Stimulated activated CD8-positive, alpha-beta memory T cell treated with anti-CD3 and anti-CD28 coated beads, Interleukin-2, amount 100 ng/mL, for 48 hours (primary cell): ENCODE measurements at regions not wholly inside any gene's neighbourhood (a gene's known extent, or its start where the extent isn't known, plus 50 kb on each side); places are given as distances from the start of the nearest gene placed in this dataset.

Experiments used
- DNase-seq, 2 donors: peaks; one replicate each; pipeline ENCODE4 v3.0.0-alpha.2; 2020; ENCODE audit warnings: low read depth in 2 of 2

DNA sequence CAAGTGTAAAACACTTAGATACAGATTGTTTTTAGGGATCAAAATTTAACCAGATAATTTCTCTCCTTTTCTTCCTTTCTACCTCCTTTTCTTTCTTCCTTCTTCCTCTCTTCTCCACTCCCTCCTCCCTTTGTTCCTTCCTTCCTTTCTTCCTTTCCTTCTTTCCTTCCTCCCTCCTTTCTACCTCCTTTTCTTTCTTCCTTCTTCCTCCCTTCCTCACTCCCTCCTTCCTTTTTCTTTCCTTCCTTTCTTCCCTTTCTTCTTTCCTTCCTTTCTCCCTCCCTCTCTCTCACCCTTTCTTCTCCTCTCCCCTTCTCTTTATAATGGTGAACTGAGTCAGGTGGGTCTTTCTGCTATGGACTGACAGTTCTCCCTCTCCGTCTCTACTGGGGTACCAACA lies 397.5 kb upstream of the CDH11 start:
- no peak for DNase-seq

DNA sequence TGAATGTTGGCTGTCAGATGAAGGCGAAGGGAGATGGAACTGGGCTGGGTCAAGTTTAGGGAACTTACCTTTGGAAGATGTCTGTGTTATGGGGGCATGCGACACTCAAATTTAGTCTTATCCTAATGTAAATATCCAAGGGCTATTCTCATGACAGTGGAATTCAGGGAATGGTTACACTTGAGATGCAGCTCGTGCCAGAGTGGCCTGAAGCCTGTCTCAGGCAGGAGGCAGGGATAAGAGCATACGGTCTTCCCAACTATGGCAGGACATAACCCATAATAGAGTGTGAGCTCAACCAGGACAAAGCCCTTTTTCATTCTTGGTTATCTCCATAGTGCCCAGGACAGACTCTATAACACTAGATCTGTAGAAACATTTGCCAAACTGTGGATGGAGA lies 393.3 kb upstream of the CDH11 start:
- DNase-seq: no peak

DNA sequence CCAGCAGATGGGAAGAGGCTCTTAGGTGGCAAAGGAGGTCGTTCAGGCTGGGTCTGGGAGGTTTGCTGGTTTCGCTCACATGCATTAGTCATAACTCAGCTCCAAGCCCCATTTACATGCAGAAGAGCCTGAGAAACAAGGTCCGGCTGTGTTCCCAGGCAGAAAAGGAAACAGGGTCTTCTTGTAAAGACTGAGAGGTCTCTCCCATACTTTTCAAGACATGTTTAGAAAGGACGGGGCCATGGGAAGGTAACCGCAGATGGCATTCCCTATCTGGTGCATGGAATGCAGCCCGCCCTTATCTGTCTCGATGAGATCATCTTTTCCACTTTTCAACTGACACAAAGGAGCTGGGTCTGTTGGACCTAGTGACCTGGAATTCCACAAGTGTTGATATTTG lies 389.0 kb upstream of the CDH11 start:
- DNase-seq: no peak

DNA sequence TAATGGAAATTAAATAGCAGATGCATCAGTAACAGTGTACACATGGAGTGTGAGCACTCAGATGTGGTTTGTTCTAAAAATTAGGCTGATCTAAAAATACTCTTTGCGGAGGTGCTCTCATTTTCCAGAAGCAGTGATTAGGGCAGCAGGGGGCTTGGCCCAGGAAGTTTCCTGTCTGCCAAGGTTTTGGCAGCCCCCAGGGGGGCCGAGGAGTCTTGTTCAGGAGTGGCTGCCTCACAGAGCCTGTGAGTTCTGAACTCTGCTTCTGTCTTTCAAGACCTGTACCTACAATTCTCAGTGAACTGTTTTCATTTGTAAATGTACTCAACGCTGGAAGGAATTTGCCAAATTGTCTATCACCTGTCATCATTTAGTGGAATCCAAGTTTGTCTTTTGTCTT lies 388.4 kb upstream of the CDH11 start:
- no peak for DNase-seq

DNA sequence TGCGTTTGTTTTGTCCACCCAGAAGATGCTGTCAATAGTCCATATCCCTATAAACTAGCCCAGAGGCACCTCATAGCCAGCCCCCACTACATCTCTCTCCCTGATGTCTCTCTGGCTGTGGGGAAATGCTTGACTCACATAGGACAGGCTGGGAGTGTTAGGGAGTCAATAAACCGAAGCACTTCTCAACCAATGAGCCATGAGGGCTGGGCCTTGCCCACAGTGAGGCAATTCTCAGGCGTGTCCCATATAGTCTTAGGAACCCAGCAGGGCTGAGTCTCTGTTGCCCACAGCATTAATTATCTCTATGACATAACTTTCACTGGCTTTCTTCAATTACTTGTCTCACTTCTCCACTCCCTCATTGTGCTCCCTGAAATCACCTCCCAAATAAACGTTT lies 387.3 kb upstream of the CDH11 start:
- no peak for DNase-seq

DNA sequence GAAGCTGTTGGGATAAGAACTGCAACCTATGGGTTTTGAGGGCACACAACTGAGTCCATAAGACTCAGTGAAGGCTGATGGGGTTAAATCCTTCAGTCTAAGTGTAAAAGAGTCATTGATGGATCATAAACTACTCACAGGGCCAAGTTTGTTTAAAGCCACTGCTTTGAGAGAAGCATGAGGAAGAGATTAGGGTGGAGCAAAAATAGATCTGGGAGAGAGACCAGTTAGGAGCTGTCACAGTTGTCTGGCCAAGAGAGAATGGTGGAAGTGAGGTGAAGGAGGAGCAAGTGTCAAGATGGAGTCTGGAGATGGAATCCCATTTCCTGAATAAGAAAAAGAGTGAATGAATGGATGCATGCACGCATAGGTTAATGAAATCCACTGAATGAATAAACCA lies 379.1 kb upstream of the CDH11 start:
- DNase-seq: no peak

DNA sequence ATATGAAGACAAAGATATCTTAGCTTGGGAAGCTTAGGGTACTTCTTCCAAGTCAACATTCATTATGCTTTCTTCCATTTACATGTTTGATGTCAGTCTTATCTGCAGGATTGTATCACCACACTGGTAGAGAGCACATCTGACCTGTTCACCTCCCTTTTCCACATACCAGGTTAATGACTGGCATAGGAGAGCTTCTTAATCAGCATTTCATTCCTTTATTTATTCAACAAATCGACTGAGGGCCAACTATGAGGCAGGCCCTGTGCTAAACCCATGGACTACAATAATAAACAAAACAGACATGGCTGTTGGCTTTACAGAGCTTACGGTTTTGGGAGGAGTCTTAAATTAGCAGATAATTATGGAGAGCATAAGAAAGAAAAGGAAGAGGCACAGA lies 378.1 kb upstream of the CDH11 start:
- DNase-seq: no peak

DNA sequence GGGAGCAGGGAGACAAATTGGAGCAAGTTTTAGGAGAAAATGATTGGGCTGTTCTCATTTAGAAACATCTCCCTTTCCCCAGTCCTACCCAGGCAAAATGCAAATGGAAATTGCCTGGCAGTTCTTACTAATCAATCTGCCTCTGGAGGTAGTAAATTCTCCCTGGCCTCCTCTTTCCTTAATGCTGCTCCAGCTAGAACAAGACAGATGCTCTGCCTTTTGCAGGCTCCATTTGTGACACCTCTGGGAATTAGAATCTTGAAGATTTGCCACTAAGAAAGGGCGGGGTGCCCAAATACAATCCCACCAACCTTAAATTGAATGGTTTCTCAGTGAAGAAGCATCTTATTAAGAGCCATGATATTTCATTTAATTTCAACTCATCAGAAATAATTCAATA lies 377.7 kb upstream of the CDH11 start:
- DNase-seq: no peak

DNA sequence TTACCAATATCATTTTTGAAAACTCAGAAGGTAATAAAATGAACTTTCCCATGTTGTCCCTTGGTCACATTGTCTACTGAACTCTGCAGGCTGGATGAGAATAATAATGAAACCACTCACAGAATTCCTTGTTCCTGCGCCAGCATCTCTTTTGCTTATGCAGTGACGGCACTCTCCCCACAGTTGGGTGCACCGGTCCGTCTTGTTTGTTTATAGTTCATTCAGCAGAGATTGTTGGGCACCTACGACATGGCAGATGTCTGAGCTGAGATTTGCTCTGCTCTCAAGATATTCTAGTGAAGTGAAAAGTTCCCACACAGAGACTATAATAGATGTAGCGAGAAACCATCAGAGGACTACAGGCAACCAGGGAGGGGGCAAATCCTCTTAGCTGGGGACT lies 375.7 kb upstream of the CDH11 start:
- DNase-seq: no peak

DNA sequence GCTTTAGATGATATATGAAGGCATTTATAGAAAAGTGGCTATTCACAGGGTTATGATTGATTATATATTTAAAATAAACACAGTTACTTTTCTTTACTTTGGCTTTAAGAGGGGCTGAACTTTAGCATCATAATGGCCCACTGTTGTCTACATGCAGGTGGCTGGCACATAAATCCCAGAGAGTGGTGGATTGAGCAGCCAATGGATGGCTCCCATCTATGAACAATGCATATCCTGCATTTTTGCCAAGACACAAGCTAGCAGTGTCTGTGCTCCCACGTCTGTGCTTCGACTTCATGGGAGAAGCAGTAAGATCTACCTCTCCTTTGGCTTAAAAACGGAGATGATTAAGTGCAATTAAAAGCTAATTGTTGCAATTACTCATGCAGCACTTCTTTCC lies 373.2 kb upstream of the CDH11 start:
- DNase-seq: no peak

DNA sequence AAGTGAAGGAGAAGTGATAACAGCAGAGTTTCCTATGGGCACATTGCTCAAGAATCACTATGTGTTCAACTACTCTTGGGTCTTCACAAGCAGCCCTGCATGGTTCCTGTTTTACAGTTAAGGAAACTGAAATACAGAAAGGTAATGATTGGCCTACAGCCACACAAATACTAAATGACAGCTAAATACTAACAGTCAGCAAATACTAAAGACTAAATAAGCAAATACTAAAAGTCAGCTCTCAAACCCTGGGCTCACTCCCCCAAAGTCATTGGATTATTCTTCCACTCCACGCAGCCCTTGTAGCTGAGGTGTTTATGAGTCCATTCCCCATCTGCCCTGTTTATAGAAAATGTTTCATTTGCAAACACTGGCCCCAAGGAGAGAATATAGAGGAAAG lies 372.7 kb upstream of the CDH11 start:
- no peak for DNase-seq

DNA sequence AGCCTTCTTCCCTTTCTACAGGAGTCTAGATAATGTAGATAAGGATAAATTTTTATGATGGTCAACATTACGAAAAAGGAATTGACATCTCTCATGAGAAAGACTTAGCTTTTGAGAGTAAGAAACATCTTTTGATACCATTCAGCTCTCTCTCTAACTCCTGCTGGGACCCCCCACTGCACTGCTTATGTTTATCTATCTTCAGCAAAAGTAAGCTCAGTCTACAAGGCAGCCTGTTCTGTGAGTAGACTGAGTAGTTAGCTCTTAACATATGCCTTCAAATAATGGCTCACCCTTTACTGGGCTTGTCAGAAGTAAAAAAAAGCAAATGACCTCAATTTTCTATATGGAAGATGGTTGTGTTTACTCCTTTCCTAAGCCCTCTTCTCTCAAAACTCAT lies 372.2 kb upstream of the CDH11 start:
- no peak for DNase-seq

DNA sequence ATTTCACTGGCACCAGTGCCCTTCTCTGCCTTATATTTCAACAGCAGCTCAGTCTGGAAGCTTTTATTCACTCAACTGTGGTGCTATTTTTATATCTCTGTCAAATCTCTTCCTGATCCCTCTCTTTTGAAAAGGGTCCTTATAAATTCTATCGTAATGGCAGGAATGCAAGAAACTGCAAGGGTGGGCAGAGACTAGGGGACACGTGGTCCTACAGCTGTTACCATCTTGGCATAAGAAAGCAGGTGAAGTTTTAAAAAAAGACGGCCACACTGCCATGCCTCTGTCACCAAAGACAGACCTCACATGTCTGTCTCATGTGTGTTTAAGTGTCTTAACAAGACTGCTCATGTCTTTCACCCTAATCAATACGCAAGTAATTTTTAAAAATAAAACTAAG lies 368.4 kb upstream of the CDH11 start:
- DNase-seq: no peak

DNA sequence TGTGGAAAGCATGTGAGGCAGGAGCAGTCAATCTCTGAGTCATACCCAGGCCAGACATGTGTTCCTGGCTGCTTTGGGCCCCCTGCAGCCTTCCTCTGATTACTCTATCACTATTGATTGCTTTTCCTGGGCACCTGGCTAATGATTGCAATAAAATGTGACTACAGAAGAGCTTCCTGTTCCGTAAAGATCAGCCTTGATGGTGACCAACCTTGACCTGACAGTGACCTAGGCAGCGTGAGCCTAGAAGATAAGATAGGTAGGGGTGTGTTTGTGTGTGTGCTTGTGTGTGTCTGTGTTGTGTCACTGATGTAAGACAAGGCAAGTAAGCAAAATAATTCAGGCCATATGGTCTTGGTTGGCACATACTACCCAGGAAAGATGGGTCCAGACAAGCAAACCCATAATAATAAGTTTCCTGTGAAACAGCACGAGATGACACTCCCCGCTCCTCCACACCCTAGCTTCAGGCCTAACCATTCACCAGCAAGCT lies 367.7 kb upstream of the CDH11 start:
- no peak for DNase-seq

DNA sequence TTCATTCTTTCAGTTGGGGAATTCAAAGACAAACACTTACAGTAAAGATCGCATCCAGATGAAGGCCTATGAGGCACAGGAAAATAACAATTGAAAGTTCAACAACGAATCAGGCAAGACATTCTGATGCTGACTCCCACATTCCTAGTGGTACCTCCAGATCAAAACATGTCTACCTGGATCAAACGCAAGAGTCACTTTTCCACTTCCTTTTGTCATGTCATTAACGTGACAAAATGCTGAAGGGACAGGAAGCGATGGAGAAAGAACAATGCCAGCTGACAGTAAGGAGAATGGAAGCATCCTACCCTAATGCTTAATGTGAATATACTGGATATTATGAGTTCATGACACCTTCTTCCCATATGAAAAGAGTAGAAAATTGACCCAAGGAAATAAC lies 365.4 kb upstream of the CDH11 start:
- DNase-seq: no peak

DNA sequence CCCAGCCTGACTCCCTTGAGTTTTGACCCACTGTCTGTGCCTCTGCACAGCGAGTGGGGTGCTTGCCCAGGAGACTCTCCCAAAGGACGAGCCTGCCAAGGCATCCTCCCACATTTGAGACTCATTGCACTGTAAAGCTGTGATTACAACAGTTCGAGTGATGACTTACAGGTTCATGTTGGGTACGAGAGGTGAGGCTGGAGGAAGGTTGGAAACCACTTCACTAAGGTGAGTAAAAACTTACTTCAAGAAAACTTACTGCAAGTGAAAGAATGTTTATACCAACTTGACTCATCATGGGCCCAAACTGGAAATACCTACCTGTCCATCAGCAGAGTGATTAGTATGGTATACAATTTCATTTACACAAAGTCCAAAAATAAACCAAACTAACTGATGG lies 360.1 kb upstream of the CDH11 start:
- no peak for DNase-seq

DNA sequence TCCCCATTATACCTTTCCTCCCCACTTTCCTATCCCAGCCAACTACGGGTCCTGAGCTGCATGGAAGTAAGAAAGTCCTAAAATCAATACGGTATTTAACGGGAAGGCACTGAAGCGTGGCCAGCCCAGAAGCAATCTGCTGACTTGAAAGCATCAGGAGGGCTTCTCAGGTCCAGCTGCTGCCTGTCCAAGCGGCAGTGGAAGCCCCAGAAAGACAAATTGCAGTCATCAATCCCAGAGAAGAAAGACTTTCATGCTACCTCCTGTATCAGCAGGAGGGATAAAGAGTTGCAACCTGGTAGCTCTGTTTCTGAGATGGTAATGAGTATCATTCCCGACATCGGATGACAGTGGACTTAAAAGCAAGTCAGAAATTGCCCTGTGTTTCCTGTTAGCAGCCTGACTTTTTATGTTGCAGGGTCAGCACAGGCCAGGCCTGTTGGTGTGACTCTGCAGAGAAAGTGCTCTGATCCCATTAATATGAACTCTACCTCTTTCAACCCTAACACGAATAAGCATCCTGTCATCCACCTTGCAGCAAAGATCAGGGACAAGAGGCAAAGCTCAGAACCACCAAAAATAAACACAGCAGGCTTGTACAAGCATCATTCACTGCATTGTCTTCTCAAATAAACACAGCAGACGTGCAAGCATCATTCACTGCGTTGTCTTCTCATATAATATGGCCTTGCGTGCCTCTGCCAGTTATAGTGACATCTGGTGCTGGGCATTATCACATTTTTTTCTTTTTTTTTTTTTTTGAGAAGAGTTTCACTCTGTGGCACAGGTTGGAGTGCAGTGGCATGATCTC lies 358.6 kb upstream of the CDH11 start:
- DNase-seq: no peak

DNA sequence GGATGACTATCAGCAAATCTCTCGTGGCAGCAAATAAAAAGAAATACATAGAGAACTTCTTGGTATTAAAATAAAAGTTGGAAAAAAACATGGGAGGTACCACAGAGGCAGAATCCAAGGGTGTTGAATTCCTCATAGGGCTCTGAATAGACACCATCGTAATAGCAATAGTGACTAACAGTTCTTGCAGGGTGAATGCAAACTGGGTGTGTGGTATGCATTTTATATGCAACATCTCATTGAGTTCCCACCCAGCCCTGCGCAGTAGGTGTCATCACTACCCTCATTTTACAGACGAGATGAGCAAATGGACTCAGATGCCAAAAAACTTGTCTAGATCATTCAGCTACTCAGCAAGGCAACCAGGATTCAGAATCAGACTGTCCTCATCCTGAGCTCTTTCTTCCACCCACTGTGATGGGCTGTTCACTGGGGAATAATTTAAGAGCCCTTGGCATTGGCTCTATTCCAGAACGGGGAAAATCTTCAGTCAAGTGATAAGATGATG lies 354.6 kb upstream of the CDH11 start:
- DNase-seq: no peak

DNA sequence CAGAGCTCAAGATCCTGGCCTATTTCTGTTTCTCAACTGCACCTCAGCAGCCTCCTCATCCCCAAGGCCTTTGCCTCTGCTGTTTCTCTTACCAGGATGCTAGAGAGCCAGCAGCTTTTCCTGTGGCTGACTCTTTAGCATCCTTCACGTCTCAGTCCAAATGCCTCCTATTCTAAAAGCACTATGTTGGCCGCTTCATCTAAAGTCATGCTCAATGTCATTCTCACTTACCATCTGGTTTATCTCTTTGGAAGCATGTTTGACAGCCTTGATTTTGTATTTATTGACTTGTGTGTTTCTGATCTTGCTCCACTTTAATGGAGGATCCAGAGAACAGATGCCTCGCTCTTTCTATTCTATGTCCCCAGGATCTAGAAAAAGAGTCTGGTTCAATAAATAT lies 351.8 kb upstream of the CDH11 start:
- DNase-seq: no peak

DNA sequence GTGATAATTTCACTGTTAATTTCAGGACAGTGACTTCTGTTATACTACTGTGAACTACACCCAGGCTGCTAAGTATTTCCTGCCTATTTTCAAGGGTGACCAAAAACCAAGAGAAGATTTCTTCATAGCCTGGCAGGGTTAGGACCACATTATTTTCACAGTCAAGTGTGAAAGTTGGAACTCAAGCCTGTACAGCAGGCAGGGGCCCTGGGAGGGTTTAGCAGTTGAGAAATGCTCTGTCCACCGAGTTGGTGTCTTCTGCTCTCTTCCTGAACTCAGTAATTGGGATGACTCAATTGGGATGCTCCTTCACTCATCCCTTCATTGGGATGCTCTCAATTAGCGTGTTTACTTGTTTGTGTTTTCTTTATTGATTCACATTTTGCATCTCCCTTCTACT lies 347.3 kb upstream of the CDH11 start:
- DNase-seq: no peak

DNA sequence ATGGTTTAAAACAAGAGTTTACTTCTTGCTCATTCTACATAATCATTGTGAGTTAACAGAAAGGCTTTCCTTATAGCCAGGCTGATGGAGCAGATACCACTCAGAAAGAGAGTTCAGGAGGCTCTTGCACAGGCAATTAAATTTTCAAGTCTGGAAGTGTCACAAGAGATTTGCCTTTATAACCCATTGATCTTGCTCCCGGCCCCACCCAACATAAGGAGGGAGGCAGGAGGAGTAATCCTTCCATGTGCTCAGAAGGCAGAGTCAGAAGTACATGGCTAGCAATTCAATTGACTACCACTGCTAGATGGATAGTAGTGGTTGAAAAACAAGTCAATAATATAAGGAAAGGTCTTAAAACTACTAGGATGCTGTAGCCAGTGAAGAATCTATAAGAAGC lies 346.3 kb upstream of the CDH11 start:
- no peak for DNase-seq

DNA sequence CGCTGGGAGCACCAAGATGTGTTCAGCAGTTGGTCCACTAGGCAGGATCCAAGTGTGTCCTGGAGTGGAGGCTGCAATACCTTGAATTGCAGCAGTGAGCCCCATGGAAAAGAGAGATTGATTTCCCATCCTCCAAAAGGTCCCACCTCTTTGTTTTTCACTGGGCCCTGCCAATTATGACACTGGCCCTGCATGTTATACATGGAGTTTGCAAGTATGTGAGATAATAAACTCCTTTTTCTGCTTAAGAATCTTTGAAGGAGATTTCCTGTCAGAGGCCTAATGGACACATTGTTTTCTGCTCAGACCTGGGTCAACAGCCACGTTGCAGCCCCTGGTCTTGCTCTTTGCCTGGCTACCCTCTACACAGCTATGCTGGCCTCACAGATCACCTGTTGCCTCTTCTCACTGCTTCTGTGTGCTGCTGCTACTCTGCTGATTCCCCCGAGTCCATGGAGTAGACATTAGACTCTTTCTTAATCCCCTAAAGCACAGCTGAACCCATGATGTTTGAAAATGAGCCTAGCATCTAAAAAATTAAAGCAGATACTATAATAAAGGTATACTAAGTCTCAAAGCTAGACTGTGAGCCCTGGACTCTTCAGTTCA lies 341.9 kb upstream of the CDH11 start:
- no peak for DNase-seq

DNA sequence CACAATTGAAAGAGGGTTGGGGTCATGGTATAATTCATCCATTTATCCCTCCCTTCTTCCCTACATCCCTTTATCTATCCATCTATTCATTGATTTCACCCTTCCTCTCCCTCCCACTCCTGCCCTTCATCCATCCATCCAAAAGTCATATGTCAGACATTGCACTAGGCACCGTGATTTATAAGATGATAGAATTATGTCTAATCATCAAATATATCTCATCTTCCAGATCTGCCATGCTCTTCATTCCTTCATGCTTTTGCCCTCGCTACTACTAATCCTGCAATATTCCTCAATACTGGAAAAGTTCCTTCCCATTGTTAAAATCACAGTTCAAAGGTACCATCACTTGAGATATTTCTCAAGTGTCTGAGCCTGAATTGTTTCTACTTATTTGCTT lies 335.2 kb upstream of the CDH11 start:
- DNase-seq: no peak

DNA sequence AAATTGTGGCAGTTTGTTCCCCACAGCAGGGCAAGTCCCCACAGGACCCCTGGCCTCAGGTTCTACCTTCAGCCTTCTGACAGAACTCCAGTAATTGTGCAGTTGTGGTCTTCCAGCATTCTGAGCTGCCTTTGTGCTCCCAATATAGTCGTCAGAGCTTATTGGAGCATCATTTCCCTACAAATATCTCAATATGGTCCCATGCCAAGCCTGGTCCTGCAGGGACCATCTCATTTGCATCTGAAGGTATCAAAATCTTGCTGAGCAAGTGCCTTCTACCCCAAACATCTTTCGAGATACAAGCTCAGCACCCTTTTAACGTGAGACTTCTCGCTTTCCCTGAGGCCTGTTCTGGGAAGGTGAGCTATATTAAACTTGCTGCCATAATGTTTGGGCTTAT lies 333.9 kb upstream of the CDH11 start:
- DNase-seq: no peak
